ENCODE measurements at regions not wholly inside any gene's neighbourhood (a gene's known extent, or its start where the extent isn't known, plus 50 kb on each side); places are given as distances from the start of the nearest gene placed in this dataset.

DNA sequence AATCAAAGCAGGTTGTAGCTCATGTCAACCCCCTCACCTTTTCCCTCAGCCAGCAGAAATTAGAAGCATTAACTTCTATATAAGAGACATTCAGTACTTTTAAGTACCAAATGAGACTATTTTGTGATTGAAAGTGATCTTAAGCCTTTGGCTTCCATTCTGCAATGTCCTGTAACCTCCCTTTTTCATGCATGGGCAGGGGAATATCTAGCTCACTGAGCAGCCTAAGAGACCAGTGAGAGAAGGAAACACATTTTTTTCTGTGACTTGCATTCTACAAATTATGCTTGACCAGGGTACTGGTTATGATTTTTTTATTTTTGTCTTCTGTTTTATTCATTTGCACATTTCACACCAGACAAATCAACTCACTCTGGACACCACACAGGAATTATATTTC lies 369.6 kb downstream of the KCTD12 start:
- Histone ChIP-seq H3K4me2 (ENCODE audit: low read depth, low read length) (no peak overlapping the region), H3F3A (ENCODE audit: insufficient read depth, low read length) (no peaks in the 10 kb centered on the region), H3K4me3 (ENCODE audit: low read length) (no peak overlapping the region), H3K9ac (ENCODE audit: low read length) (no peak overlapping the region), H3K79me2 (ENCODE audit: low read length) (no peaks in the 10 kb centered on the region), H3K4me1 (ENCODE audit: low read length) (no peaks in the 10 kb centered on the region), H3K27ac (ENCODE audit: low read length) (no peak overlapping the region), H2AFZ (ENCODE audit: low read length) (no peak overlapping the region), H3K9me2 (replicated peaks; ENCODE audit: insufficient read depth, low read length) (no peaks in the 10 kb centered on the region; the same call in 1 of the 2 replicates), H4K20me1 (ENCODE audit: insufficient read depth, low read length) (no peaks in the 10 kb centered on the region), H3K36me3 (replicated peaks; ENCODE audit: insufficient read depth, low read length) (no peaks in the 10 kb centered on the region), H3K9me3 (replicated peaks; ENCODE audit: insufficient read depth, low read length) (no peaks in the 10 kb centered on the region), H3K27me3 (replicated peaks; ENCODE audit: insufficient read depth, low read length) (no peaks in the 10 kb centered on the region)
- DNase-seq: no peak
- TF ChIP-seq EZH2phosphoT487 (IDR thresholded peaks at IDR 0.05; ENCODE audit: low read length): no peak
- TF ChIP-seq, protein P1, sequence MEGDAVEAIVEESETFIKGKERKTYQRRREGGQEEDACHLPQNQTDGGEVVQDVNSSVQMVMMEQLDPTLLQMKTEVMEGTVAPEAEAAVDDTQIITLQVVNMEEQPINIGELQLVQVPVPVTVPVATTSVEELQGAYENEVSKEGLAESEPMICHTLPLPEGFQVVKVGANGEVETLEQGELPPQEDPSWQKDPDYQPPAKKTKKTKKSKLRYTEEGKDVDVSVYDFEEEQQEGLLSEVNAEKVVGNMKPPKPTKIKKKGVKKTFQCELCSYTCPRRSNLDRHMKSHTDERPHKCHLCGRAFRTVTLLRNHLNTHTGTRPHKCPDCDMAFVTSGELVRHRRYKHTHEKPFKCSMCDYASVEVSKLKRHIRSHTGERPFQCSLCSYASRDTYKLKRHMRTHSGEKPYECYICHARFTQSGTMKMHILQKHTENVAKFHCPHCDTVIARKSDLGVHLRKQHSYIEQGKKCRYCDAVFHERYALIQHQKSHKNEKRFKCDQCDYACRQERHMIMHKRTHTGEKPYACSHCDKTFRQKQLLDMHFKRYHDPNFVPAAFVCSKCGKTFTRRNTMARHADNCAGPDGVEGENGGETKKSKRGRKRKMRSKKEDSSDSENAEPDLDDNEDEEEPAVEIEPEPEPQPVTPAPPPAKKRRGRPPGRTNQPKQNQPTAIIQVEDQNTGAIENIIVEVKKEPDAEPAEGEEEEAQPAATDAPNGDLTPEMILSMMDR (IDR thresholded peaks at IDR 0.05; ENCODE audit: low read length): no peak
- TF ChIP-seq EZH2 (optimal IDR thresholded peaks at IDR 0.05; ENCODE audit: low read depth, low read length): no peak

DNA sequence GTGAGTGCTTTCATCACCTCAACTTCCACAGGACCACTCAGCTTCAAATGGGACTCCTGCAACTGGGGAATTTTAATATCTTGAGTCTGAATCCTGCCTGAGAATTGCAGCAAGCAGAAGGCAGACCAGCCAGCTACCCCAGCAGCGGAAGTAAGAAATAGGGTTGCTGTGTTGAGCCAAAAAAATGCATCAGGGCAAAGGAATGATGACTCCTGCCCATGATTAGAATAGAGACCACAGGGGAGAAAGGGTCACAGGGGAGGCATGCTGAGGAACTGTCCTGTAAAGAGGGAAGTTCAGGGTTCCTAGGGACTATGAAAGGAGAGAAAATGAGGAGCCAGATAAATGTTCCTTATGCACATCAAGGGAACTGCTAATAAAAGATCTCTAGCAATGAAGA lies 370.2 kb downstream of the KCTD12 start:
- no peaks in the 10 kb centered on the region for H3K79me2 ChIP-seq (ENCODE audit: low read length)
- H2AFZ ChIP-seq (ENCODE audit: low read length): no peak overlapping the region
- no peak overlapping the region for H3K9ac ChIP-seq (ENCODE audit: low read length)
- no peaks in the 10 kb centered on the region for H3K9me3 ChIP-seq (replicated peaks; ENCODE audit: insufficient read depth, low read length)
- TF ChIP-seq, protein P1 (IDR thresholded peaks at IDR 0.05; ENCODE audit: low read length): no peak
- TF ChIP-seq EZH2 (optimal IDR thresholded peaks at IDR 0.05; ENCODE audit: low read depth, low read length) (no peak), EZH2phosphoT487 (IDR thresholded peaks at IDR 0.05; ENCODE audit: low read length) (no peak)
- H4K20me1 ChIP-seq (ENCODE audit: insufficient read depth, low read length): no peaks in the 10 kb centered on the region
- no peak overlapping the region for H3K27ac ChIP-seq (ENCODE audit: low read length)
- H3K4me3 ChIP-seq (ENCODE audit: low read length): no peak overlapping the region
- no peak for DNase-seq
- no peaks in the 10 kb centered on the region for H3F3A ChIP-seq (ENCODE audit: insufficient read depth, low read length)
- no peaks in the 10 kb centered on the region for H3K4me1 ChIP-seq (ENCODE audit: low read length)
- H3K36me3 ChIP-seq (replicated peaks; ENCODE audit: insufficient read depth, low read length): no peaks in the 10 kb centered on the region
- H3K4me2 ChIP-seq (ENCODE audit: low read depth, low read length): no peak overlapping the region
- no peaks in the 10 kb centered on the region for H3K27me3 ChIP-seq (replicated peaks; ENCODE audit: insufficient read depth, low read length)
- no peaks in the 10 kb centered on the region; the same call in 1 of the 2 replicates for H3K9me2 ChIP-seq (replicated peaks; ENCODE audit: insufficient read depth, low read length)

DNA sequence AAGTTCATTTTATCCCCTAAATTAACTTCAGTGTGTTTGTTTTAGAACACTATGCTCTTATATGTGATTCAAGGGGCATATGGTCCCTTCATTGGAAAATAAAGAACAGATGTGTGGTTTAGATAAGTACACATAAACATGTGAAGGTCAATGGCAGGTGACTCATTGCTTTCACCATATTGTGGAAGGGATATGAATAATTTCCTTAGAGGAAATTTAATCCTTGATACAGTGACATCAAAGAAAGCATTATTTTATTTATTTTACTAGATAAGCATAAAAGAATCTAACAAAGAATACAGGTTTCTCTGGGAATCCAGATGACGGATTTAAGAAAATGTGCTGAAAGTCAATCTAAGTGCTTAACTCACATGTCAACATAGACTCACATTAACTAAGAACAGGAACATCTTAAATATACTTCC lies 373.5 kb downstream of the KCTD12 start:
- H3K36me3 ChIP-seq (replicated peaks; ENCODE audit: insufficient read depth, low read length): no peaks in the 10 kb centered on the region
- H3K4me2 ChIP-seq (ENCODE audit: low read depth, low read length): no peak overlapping the region
- H4K20me1 ChIP-seq (ENCODE audit: insufficient read depth, low read length): no peaks in the 10 kb centered on the region
- no peak overlapping the region for H2AFZ ChIP-seq (ENCODE audit: low read length)
- no peaks in the 10 kb centered on the region for H3K9me2 ChIP-seq (replicated peaks; ENCODE audit: insufficient read depth, low read length)
- H3K27ac ChIP-seq (ENCODE audit: low read length): no peak overlapping the region
- no peaks in the 10 kb centered on the region for H3K4me1 ChIP-seq (ENCODE audit: low read length)
- H3K9ac ChIP-seq (ENCODE audit: low read length): no peak overlapping the region
- no peak overlapping the region for H3K4me3 ChIP-seq (ENCODE audit: low read length)
- H3K79me2 ChIP-seq (ENCODE audit: low read length): no peaks in the 10 kb centered on the region
- H3F3A ChIP-seq (ENCODE audit: insufficient read depth, low read length): no peaks in the 10 kb centered on the region
- no peaks in the 10 kb centered on the region for H3K9me3 ChIP-seq (replicated peaks; ENCODE audit: insufficient read depth, low read length)
- no peaks in the 10 kb centered on the region for H3K27me3 ChIP-seq (replicated peaks; ENCODE audit: insufficient read depth, low read length)
- DNase-seq: no peak
- TF ChIP-seq, protein P1 (IDR thresholded peaks at IDR 0.05; ENCODE audit: low read length): no peak
- TF ChIP-seq EZH2 (optimal IDR thresholded peaks at IDR 0.05; ENCODE audit: low read depth, low read length): no peak

Measured in MM.1S (cell line).